DOHH2 (cell line): ENCODE measurements at regions not wholly inside any gene's neighbourhood (a gene's known extent, or its start where the extent isn't known, plus 50 kb on each side); places are given as distances from the start of the nearest gene placed in this dataset.

ENCODE experiments used
- H3F3A ChIP-seq: fragments of 200-600 bp; sonication (generic), shearing (Covaris generic); 2 replicates; pipeline ENCODE4 v1.6.0; 2016; ENCODE audit warnings: antibody characterized with exemption, mild to moderate bottlenecking; ENCODE audit not compliant: control insufficient read depth, insufficient read depth
- H3K27ac ChIP-seq: fragments of 200-600 bp; sonication (generic); 2 replicates; pipeline ENCODE4 v1.5.1; 2014; ENCODE audit warnings: low read depth, mild to moderate bottlenecking, low read length, moderate library complexity
- H3K27me3 ChIP-seq: fragments of 200-600 bp; sonication (generic); 2 replicates; pipeline ENCODE4 v1.6.1; 2014; ENCODE audit warnings: mild to moderate bottlenecking, low read length, mixed read lengths; ENCODE audit not compliant: control insufficient read depth
- H3K36me3 ChIP-seq: fragments of 200-600 bp; sonication (generic); 2 replicates; pipeline ENCODE4 v1.6.1; 2014; ENCODE audit warnings: mild to moderate bottlenecking, low read length, moderate library complexity, mixed read lengths; ENCODE audit not compliant: control insufficient read depth
- H3K4me1 ChIP-seq: fragments of 200-600 bp; sonication (generic); 2 replicates; pipeline ENCODE4 v1.6.1; 2014; ENCODE audit warnings: mild to moderate bottlenecking, low read length, mixed read lengths; ENCODE audit not compliant: control insufficient read depth
- H3K4me2 ChIP-seq: fragments of 200-600 bp; sonication (generic); 2 replicates; pipeline ENCODE4 v1.6.0; 2014; ENCODE audit warnings: mild to moderate bottlenecking, low read length, moderate library complexity
- H3K4me3 ChIP-seq: fragments of 200-600 bp; sonication (generic); 2 replicates; pipeline ENCODE4 v1.5.1; 2014; ENCODE audit warnings: mild to moderate bottlenecking, low read length, mixed read lengths
- H3K79me2 ChIP-seq: fragments of 200-600 bp; sonication (generic); 2 replicates; pipeline ENCODE4 v1.6.1; 2014; ENCODE audit warnings: mild to moderate bottlenecking, low read length, mixed read lengths; ENCODE audit not compliant: control insufficient read depth
- H3K9me2 ChIP-seq: fragments of 200-600 bp; sonication (generic); replicated peaks from 2 replicates; pipeline ENCODE4 v1.6.1; 2014; ENCODE audit warnings: mild to moderate bottlenecking, low read length, mixed read lengths; ENCODE audit not compliant: control insufficient read depth
- H3K9me3 ChIP-seq: fragments of 200-600 bp; sonication (generic); 2 replicates; pipeline ENCODE4 v1.6.1; 2014; ENCODE audit warnings: antibody characterized with exemption, low read length, mixed read lengths; ENCODE audit not compliant: control insufficient read depth, insufficient read depth
- H4K20me1 ChIP-seq: fragments of 200-600 bp; sonication (generic); 2 replicates; pipeline ENCODE4 v1.6.0; 2014; ENCODE audit warnings: low read depth, mild to moderate bottlenecking, antibody characterized with exemption, low read length, moderate library complexity; ENCODE audit not compliant: control insufficient read depth, insufficient read depth
- EZH2phosphoT487 ChIP-seq: fragments of 200-600 bp; sonication (generic); IDR thresholded peaks from 2 replicates; pipeline ENCODE4 v1.6.1; 2017; ENCODE audit warnings: borderline replicate concordance, mild to moderate bottlenecking, antibody characterized with exemption, low read length, moderate library complexity, mixed read lengths
- TF ChIP-seq, protein P1 (sequence below): fragments of 200-600 bp; sonication (generic); IDR thresholded peaks from one replicate; pipeline ENCODE4 v1.5.1; 2014; ENCODE audit warnings: antibody characterized with exemption, mild to moderate bottlenecking, low read depth, low read length; ENCODE audit not compliant: poor library complexity, severe bottlenecking

DNA sequence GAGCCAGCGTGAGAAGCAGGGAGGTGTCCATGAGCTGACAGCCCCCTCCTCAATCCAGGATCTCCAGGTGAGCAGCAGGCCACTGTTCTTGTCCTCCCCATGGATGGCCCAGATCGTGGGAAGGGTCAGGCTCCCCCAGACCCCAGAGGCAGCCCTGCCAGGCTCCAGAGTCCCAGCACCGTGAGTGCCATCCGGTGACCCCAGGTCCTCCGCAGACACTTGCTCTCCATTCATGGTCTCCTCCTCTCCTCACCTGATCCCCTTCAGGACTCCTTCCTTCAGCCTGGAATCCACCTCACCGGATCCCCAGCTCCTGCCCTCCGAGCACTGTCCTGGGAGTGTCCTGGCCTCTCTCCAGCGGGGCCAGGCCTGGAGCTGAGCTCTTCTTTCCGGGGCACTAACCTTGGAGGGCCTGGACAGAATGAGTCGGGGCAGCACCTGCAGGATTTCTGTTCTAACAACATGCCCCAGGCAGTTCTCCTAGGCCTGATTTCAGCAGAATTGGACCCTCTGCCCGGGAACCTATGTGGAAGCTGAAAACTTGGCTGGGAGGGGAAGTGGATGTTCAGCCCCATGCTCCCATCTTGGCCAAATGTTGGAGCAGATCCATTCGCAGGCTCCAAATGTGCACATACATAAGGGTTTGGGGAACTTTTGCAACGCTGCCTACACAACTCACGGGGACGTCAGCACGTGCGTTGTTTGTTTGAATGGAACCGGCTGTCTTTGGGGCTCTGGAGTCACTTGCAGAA, 341.6 kb upstream of the SFSWAP start:
- H3F3A ChIP-seq, result no peaks in the 10 kb centered on the region
- no peaks in the 10 kb centered on the region for H3K79me2 ChIP-seq
- no peak overlapping the region for H3K4me3 ChIP-seq
- TF ChIP-seq, protein P1, sequence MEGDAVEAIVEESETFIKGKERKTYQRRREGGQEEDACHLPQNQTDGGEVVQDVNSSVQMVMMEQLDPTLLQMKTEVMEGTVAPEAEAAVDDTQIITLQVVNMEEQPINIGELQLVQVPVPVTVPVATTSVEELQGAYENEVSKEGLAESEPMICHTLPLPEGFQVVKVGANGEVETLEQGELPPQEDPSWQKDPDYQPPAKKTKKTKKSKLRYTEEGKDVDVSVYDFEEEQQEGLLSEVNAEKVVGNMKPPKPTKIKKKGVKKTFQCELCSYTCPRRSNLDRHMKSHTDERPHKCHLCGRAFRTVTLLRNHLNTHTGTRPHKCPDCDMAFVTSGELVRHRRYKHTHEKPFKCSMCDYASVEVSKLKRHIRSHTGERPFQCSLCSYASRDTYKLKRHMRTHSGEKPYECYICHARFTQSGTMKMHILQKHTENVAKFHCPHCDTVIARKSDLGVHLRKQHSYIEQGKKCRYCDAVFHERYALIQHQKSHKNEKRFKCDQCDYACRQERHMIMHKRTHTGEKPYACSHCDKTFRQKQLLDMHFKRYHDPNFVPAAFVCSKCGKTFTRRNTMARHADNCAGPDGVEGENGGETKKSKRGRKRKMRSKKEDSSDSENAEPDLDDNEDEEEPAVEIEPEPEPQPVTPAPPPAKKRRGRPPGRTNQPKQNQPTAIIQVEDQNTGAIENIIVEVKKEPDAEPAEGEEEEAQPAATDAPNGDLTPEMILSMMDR, result no peak
- TF ChIP-seq EZH2phosphoT487, result no peak
- H3K36me3 ChIP-seq, result no peaks in the 10 kb centered on the region
- H3K9me2 ChIP-seq, result no peaks in the 10 kb centered on the region
- no peak overlapping the region for H3K4me2 ChIP-seq
- H4K20me1 ChIP-seq, result no peaks in the 10 kb centered on the region
- no peaks in the 10 kb centered on the region for H3K9me3 ChIP-seq
- no peaks in the 10 kb centered on the region for H3K27me3 ChIP-seq
- no peaks in the 10 kb centered on the region for H3K4me1 ChIP-seq
- H3K27ac ChIP-seq, result no peak overlapping the region

DNA sequence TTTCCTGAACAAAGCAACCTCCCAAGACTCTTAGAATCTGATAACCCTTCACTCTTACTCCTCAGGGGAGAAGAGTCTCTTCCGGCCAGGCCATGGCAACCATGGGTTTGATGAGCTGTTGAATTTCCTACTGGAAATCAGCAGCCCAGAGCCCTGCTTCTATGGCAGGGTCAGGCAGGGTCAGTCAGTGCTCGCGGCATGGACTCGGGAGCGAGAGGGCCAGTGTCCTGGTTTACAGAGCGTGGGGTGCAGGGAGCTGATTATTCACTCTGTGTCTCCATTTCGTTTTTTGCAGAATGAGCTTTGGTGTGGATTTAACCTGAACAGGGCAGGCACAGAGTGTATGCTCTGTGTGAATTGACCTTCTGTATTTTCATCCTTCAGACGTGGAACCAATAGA, 340.6 kb upstream of the SFSWAP start:
- Histone ChIP-seq H3K79me2 (no peaks in the 10 kb centered on the region), H3K4me2 (no peak overlapping the region), H4K20me1 (no peaks in the 10 kb centered on the region), H3K27ac (no peak overlapping the region), H3K4me1 (no peaks in the 10 kb centered on the region), H3K4me3 (no peak overlapping the region), H3K9me3 (no peaks in the 10 kb centered on the region), H3K27me3 (no peaks in the 10 kb centered on the region), H3K36me3 (no peaks in the 10 kb centered on the region), H3K9me2 (no peaks in the 10 kb centered on the region), H3F3A (no peaks in the 10 kb centered on the region)
- TF ChIP-seq, protein P1, result no peak
- no peak for TF ChIP-seq EZH2phosphoT487

DNA sequence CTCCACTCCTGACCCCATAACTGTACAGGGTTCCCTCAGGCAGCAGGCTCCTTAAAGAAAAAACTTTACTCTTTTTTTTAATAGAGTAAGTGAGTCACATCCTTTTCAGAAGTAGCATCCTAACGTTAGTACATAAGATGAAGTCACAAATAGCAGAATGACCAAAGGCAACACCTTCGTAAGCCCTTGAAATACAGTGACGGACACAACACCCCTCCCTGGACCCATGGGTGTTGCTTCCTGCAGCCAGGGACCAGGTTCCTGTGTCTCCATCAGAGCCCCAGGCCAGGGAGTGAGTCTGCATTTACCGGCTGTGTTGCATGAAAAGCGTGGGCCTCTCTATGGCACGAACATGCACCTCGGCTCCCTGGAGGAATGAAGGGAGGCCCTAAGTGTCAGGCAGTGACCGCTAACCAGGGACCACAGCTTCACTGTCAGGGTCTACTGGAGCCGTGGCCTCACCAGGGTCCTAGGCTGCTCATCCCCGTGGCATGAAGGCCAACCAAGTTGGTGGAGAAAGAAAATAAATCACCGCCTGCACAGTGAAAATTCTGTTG, 340.0 kb upstream of the SFSWAP start:
- Histone ChIP-seq H3K36me3 (no peaks in the 10 kb centered on the region), H3K4me1 (no peaks in the 10 kb centered on the region), H3K4me3 (no peak overlapping the region), H3F3A (no peaks in the 10 kb centered on the region), H3K9me3 (no peaks in the 10 kb centered on the region), H3K9me2 (no peaks in the 10 kb centered on the region), H3K27ac (no peak overlapping the region), H3K4me2 (no peak overlapping the region), H4K20me1 (no peaks in the 10 kb centered on the region), H3K27me3 (no peaks in the 10 kb centered on the region), H3K79me2 (no peaks in the 10 kb centered on the region)
- TF ChIP-seq, protein P1, result no peak
- TF ChIP-seq EZH2phosphoT487, result no peak
